Transverse colon (tissue), 4 donors: ENCODE measurements at regions not wholly inside any gene's neighbourhood (a gene's known extent, or its start where the extent isn't known, plus 50 kb on each side); places are given as distances from the start of the nearest gene placed in this dataset.

Experiments
- DNase-seq: peaks from one replicate; pipeline ENCODE4 v3.0.0-alpha.2; 2019
- H3K27ac ChIP-seq, 4 donors: fragments of 200-600 bp; sonication (generic); 2 replicates each; pipeline ENCODE4 v1.5.1; 2016 to 2018; ENCODE audit warnings: inconsistent platforms in 4 of 4
- H3K27me3 ChIP-seq: fragments of 200-600 bp; sonication (generic); 2 replicates; pipeline ENCODE4 v1.5.1; 2017; ENCODE audit warnings: inconsistent platforms
- H3K36me3 ChIP-seq, 4 donors: fragments of 200-600 bp; sonication (generic); 2 replicates each; pipeline ENCODE4 v1.5.1; 2017 to 2019; ENCODE audit warnings: inconsistent platforms in 4 of 4
- H3K4me1 ChIP-seq, 4 donors: fragments of 200-600 bp; sonication (generic); 2 replicates each; pipeline ENCODE4 v1.5.1; 2017 to 2020; ENCODE audit warnings: inconsistent platforms in 4 of 4
- H3K4me3 ChIP-seq, 4 donors: fragments of 200-600 bp; sonication (generic); 1 replicate in 1 of 4; 2 replicates in 3 of 4; pipeline versions ENCODE4 v1.5.1 to v1.6.1; 2017 to 2019; ENCODE audit warnings: inconsistent platforms in 4 of 4
- H3K9me3 ChIP-seq, 2 donors: fragments of 200-600 bp; sonication (generic); 2 replicates each; pipeline ENCODE4 v1.5.1; 2017 to 2019; ENCODE audit warnings: inconsistent platforms in 2 of 2
- CTCF ChIP-seq, 5 experiments: fragments of 200-600 bp in 3 of 5; fragments of 450-650 bp in 2 of 5; sonication (generic) in 3 of 5; IDR thresholded peaks; 1 replicate in 2 of 5; 2 replicates in 3 of 5; pipeline ENCODE4 v1.5.1; 2016 to 2017; ENCODE audit warnings: antibody characterized with exemption in 5 of 5, inconsistent platforms in 3 of 5, mild to moderate bottlenecking in 2 of 5, moderate library complexity in 1 of 5
- EP300 ChIP-seq: sonication (generic); formaldehyde crosslinking; IDR thresholded peaks from one replicate; pipeline ENCODE4 v1.6.1; 2017; ENCODE audit warnings: antibody characterized with exemption, low read depth
- POLR2A ChIP-seq: fragments of 450-650 bp; IDR thresholded peaks from one replicate; pipeline ENCODE4 v1.6.1; 2016; ENCODE audit warnings: antibody characterized with exemption, mild to moderate bottlenecking, moderate library complexity
- POLR2AphosphoS5 ChIP-seq, 3 donors: sonication (generic); formaldehyde crosslinking; IDR thresholded peaks; one replicate each; pipeline ENCODE4 v1.6.1; 2016; ENCODE audit warnings: antibody characterized with exemption in 3 of 3
- WGBS, 2 donors: methylation state at CpG; one replicate each; pipeline ENCODE4 v1.1.5; 2018; ENCODE audit warnings: low coverage in 1 of 2; 5-methylcytosine and 5-hydroxymethylcytosine counted together
- in situ Hi-C, 4 donors: fragments of 200-750 bp; cut with MboI; loops; one replicate each; pipeline versions ENCODE4 v1.15.0 to v1.15.1; 2017; ENCODE audit warnings: low sequenced_read_pairs in 3 of 4, low pct_ligation_motif_present in 1 of 4, low pct_unique_long_range_greater_than_20kb in 1 of 4
- intact Hi-C: fragments of 100-400 bp; cut with DNase I; formaldehyde crosslinking; loops from one replicate; pipeline ENCODE4 v1.15.1; 2023; ENCODE audit warnings: low total_unique reads

DNA sequence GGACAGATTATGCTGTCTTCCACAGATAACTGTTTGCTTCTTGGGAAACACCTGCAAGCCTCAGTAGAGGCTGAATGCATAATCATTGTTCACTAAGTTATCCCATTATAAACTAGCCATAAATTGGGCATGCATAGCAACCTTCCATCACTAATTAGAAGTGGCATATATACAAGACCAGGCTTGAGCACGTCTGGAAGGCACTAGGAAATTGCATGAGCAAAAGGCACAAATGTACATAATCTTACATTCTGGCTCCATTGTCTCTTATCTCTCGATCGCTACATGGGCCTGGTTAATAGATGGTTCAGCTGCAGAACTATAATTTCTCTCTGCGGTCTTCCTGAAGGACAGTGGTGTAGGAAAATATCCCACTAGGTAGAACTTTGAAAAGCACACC lies 679.2 kb downstream of the RPL10L start:
- in situ Hi-C loops, result no loop called here
- H3K9me3 ChIP-seq, result no peaks in the 10 kb centered on the region
- no peak for DNase-seq
- WGBS, 2 donors, result 84% methylated on average over 4 of the region's 4 CpGs; no CpG with 5 or more reads in 1 of the 2 donors
- intact Hi-C loops, result no loop called here
- no peak for TF ChIP-seq EP300
- no peak for TF ChIP-seq POLR2AphosphoS5 (IDR thresholded peaks at IDR 0.05)
- no peak for TF ChIP-seq CTCF (IDR thresholded peaks at IDR 0.05)
- TF ChIP-seq POLR2A, result no peak
- H3K4me3 ChIP-seq, result no peak overlapping the region
- H3K4me1 ChIP-seq, result no peaks in the 10 kb centered on the region
- no peak overlapping the region for H3K27ac ChIP-seq
- no peaks in the 10 kb centered on the region for H3K27me3 ChIP-seq
- no peaks in the 10 kb centered on the region for H3K36me3 ChIP-seq

DNA sequence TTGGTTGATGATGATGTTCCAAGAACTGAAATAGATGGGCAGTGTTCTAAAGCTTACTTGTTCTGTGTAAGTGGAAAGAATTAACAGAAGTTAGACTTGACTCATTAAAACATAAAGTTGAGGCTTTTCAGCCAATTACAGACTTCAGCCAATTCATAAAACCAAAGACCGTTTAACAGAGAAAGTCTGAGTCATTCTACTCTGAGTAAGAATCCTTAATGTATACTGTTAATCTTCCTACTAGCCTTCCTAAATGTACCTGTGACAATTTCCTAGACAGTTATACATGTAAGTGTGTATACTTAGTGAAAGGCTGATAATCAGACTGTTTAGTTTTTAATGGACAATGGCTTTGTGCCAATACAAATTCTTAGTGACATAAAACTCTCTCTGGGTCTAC lies 681.0 kb downstream of the RPL10L start:
- Histone ChIP-seq H3K36me3 (no peaks in the 10 kb centered on the region), H3K4me1 (no peaks in the 10 kb centered on the region), H3K27me3 (no peaks in the 10 kb centered on the region), H3K4me3 (no peak overlapping the region), H3K9me3 (no peaks in the 10 kb centered on the region), H3K27ac (no peak overlapping the region)
- in situ Hi-C loops, result no loop called here
- TF ChIP-seq EP300 (no peak), POLR2A (no peak), POLR2AphosphoS5 (IDR thresholded peaks at IDR 0.05) (no peak), CTCF (IDR thresholded peaks at IDR 0.05) (no peak)
- WGBS, 2 donors, result 50 to 54% methylated on average over 1 of the region's 1 CpG
- intact Hi-C loops, result no loop called here
- no peak for DNase-seq

- no peaks in the 10 kb centered on the region for H3K36me3 ChIP-seq
- H3K27ac ChIP-seq, result no peak overlapping the region
- no peaks in the 10 kb centered on the region for H3K4me1 ChIP-seq
- WGBS, 2 donors, result 86% methylated on average over 1 of the region's 1 CpG; no CpG with 5 or more reads in 1 of the 2 donors
- TF ChIP-seq EP300 (no peak), POLR2A (no peak), CTCF (IDR thresholded peaks at IDR 0.05) (no peak), POLR2AphosphoS5 (IDR thresholded peaks at IDR 0.05) (no peak)
- H3K4me3 ChIP-seq, result no peak overlapping the region
- no peak for DNase-seq
- intact Hi-C loops, result no loop called here
- H3K27me3 ChIP-seq, result no peaks in the 10 kb centered on the region
- in situ Hi-C loops, result no loop called here
- H3K9me3 ChIP-seq, result no peaks in the 10 kb centered on the region
These were observed 683.5 kb downstream of the RPL10L start for GRCh38 chr14:45968037-45968436.

DNA sequence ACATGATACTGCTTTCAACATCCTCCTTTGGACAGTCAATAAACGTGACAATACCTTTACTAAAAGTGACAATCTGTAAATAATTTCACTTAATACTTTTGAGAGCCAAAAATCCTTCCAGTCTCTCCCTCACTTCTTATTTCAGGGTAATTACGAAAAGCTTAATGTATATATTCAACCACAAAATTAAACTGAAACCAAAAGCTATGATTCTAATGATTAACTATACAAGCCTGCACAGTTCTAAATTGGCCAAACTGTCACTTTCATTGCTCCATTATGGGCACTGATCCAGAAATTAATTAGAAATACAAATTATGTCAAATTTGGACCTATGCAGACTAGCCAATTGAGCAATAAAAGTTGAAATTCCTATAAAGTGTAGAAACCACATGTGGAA lies 696.5 kb upstream of the MIS18BP1 start:
- no peak overlapping the region for H3K4me3 ChIP-seq
- intact Hi-C loops, result no loop called here
- no peaks in the 10 kb centered on the region for H3K4me1 ChIP-seq
- 74 to 89% methylated on average over 2 of the region's 2 CpGs for WGBS, 2 donors
- H3K27me3 ChIP-seq, result no peaks in the 10 kb centered on the region
- no peak for TF ChIP-seq POLR2AphosphoS5 (IDR thresholded peaks at IDR 0.05)
- no peak for TF ChIP-seq EP300
- no peak for TF ChIP-seq POLR2A
- no peak for TF ChIP-seq CTCF (IDR thresholded peaks at IDR 0.05)
- in situ Hi-C loops, result no loop called here
- H3K36me3 ChIP-seq, result no peaks in the 10 kb centered on the region
- no peak overlapping the region for H3K27ac ChIP-seq
- no peaks in the 10 kb centered on the region for H3K9me3 ChIP-seq
- no peak for DNase-seq
